ENCODE measurements at regions not wholly inside any gene's neighbourhood (a gene's known extent, or its start where the extent isn't known, plus 50 kb on each side); places are given as distances from the start of the nearest gene placed in this dataset.

DNA sequence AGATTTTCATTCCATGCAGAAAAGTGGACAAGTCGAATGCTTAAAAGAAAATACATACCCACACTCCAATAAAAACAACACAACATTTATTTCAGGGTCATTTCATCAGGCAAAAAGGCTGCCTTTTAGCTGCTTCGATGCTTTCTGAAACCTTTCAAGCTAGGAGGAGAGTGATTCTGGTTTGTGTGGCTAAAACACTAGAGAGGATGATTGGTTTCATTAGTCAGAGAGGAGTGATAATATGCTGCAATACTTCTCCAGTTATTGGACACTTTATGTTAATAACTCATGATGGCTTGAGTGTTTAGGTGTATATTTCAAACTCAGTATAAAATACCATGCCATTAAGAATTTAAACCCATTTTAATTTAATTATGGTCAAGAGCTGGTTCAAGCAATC, 614.0 kb downstream of the SLC4A3 start:
- no peak for DNase-seq

DNA sequence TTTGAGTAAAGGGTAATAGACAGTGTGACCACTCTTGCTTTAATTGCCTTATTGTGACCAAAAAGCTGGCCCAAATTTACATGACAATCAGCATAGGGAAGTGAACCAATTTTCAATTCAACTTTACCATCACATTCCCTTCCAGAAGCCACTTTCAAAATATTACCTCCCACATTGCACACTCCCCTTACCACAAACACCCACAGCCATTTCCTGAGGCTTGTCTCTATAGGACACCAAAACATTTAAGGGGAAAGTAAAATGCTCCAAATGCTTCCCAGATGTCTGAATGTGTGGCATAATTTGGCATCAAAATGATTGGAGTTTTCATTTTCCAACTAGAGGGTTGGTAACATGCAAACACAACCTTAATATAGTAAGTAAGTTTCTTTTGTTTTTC, 616.1 kb downstream of the SLC4A3 start:
- DNase-seq = no peak

DNA sequence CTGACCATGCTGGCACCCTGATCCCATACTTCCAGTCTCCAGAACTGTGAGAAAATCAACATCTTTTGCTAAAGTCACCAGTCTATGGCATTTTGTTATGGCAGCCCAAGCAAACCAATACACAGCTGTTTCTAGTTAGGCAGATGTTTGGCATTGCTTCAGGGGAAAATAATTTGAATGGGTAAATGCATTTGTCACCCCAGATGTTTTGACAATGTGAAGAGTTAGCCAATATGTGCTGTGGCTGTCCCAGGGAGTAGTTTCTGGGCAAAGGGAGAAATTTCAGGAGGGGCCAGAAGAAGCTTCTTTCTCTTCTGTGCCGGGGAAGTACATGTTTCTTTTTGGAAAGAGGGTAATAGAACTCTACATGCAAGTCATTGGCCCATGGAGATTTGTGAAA, 619.0 kb downstream of the SLC4A3 start:
- DNase-seq = no peak

DNA sequence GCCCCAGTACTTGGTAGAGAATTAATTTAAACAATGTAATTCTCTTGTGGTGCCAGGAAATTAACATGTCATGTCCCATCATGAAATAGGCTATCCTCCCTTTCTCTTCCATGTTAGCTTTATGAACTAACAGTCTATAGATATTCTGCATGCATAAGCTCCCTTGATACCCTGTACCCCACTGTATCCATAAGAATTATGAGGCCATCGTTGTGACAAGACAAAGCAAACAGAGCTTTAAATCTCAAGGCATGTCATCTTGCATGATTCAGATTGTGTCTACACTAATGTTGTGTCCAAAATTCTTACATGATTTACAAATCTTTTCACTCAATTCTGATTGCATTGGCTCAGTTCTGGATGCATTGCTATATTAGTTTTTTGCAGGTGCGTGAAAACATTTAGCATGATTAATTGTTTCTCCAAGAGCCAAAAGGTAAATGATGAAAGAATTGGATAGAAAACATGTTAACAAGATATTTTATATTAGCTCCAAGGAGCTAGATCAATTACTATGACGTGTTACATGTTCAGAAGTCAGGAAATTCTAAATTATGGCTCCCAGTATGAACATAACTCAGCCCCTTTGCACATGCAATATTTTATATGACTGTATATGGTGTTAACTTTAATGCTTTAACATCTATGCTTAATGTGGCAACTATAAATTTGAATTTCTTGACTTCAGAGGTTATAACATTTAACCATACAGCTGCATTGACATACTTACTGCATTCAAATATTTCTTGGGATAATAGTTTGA, 620.3 kb downstream of the SLC4A3 start:
- DNase-seq = no peak

DNA sequence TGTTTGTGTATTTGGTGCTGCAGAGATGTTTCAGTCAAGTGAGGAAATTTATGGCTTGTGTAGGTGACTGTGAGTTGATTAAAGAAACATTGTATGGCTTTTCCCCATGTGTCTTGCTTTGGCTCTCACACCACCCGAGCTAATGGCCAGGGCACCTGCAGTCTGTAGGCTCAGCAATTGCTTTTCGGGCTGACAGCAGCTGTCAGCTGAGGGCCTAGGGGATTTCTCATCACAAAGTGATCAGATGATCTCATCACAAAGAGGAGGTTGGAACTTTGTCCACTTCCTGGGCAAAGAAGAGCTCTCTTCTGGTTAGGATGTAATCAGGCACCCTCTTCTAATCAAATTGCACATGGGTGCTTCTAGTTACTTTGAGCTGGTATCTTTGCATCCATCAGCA, 632.2 kb downstream of the SLC4A3 start:
- no peak for DNase-seq

DNA sequence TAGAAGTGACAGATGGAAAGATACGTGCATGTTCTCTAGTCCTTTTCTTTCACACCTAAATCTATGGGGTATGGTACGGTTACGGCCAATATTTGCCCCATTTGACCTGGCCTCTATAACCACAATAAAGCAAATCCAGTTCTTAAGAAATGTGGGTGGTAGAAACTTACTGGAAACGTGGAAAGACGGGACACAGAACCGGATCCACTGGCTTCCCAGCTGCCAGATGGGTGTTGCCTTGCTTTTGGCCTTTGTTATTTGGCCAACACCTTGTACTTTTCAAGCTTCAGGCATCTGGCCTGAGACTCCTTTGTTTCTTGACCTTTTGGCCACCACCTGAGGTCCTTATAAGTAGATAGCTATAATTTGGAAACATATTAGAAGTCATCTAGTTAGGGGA, 635.9 kb downstream of the SLC4A3 start:
- DNase-seq = no peak

DNA sequence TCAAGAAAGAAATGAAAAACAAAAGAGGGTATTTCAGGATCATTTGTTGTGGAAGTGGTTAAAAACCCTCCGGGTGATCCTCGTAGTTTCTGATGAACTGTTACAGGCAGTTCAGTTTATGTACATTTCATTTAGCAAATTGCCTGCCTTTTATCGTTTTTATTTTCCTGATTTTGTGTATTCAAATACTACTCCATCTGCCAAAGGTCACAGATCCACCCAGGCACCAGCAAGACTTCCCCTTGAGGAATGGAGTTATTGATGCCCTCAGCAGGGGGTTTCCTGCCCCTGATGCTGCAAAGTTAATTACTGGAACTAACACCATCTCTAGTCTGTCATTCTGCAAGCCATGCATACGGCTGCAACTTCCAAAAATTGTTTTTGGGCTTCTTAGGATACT, 641.9 kb downstream of the SLC4A3 start:
- DNase-seq = no peak

DNA sequence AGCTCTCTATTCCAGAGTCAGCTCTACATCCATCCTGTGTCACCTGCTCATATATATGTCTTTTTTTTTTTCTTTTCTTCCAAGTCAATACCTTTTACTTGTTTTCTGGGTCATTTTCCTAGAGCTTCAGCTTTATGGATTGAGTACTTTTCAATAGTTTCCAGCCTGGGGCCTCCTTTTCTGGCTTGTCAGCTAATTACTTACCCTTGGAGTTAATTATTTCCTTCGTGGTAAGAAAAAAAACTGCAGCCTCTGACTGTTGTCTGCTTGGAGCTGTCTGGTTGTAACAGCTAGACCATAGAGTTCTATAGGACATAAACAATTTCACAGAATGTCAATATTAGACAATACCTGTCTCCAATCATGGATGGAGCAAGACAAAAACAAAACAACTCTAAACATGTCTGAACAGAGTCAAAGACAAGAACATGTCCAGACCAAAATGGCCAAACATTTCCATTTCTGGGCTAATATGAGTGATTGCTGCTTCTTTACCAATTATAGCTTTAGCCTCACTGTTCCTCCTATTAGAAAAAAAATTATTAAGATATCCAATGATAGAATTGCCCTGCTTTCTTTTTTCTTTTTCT, 643.1 kb downstream of the SLC4A3 start:
- DNase-seq = no peak

DNA sequence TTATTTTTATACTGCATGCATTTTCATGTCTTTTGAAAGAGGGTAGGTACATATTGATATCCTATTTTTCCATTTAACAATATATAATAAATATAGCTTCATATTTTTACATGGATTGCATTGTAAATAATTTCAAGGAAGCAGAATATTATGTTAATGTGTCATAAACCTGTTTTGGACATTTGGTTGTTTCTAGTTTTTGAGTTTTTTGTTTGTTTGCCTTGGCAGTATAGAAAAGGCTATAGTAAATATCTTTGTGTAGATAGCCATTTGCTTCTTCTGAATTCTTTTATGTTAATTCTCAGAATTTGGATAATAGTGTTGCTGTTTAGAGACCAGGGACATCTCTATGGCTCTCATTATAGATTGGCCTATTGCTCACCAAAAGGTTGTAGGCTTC, 645.2 kb downstream of the SLC4A3 start:
- DNase-seq = no peak

DNA sequence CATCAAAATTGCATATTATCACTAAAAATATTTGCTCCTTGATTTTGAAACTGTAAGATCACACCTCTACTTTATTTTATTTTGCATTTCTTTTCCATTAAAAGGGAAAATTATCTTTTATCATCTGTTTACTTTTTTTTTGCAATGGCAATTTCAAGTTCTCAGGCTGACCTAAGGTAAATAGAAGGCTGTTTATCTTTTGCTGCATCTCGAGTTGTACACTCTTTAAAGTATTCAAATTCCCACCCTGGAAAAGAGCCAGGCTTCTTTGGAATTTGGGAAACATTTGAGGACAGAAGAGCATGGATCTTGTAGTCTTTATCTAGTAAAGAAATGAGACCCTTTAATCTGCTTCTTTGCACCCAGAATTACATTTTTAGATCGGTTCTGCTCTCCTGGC, 645.7 kb downstream of the SLC4A3 start:
- no peak for DNase-seq

DNA sequence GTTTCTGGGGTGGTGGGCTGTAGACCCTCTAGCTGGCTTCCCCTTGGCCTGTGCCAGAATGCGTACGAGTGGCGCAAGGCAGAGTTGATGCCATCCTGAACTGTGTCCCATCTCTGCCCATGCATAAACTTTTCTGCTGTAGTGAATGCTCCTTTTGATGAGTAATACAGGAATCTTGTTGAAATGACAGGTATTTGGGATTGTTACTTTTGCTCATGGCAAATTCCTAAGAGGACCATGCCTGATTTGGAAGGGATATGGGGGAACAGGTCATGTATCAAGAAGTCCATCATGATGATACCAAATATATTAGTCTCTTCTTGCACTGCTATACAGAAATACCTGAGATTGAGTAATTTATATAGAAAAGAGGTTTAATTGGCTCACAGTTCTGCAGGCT, 648.0 kb downstream of the SLC4A3 start:
- DNase-seq = no peak

DNA sequence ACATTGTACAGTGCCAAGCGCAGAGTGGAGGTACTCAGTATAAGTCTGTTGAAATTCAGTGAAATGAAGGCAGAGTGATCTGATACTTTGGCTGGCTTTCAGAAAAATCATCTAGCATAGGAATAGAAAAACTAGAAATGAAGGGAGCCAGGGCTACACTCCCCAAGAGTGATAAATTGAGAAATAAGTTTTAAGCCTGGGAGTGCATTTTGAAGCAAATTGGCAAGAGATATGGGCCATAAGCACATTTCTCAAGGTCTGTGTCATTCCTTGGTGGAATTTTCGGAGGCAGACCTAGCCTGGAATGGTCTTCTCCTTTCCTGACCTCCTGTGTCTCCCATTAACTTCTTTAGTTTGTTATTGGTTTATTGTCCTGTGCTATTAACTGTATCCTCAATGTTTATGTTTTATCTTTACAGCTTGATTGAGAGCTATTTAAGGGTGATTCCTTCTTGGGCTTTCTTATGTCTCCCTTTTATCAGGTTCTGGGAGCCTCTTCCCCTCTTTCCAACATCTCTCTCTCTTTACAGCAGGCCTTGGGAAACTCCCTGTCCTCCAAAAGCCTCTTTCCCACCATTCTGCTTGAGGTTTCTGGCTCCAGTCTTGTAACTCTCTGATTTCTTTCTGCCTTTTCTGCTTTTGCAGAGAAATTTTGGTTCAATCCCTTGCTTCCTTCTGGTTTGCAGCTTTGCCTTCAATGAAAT, 649.5 kb downstream of the SLC4A3 start:
- no peak for DNase-seq

DNA sequence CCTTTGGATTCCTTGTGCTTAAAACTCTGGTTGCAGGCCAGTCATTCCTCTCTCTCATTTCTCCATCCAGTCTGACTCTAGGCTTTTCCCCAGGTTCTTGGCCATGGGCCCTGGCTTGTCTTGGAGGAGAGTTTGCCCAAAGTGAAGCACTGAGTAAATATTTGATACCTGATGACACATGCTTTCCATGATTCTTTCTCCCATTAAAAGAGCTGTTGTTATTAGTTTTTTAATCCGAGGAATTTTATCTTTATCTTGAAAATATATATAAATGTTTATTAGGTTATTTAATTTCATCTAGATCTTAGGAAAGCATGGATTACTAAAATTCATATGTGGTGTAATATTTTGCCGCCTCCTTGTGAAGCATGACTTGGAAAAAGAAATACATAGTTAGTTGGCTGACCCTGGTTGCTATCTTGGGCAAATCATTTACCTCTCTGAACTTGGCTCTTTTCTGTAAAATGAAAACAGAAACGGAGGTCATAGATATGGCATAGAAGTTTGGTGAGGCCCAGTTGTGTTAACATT, 650.1 kb downstream of the SLC4A3 start:
- no peak for DNase-seq

DNA sequence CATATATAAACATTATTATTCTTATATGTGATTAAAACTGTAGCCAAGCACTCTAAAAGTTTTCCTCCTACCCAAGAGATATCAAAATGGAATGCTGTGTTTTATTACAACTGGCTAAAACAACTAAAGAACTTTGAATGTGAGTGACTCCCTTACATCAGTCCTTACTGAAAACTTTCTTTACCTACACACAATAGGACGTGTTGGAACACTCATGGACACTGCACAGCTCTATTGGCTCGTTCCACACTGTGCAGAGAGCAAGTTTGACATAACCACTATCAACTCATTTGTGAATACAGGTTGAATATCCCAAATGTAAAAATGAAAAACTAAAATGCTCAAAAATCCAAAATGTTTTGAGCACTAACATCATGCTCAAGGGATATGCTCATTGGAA, 650.6 kb downstream of the SLC4A3 start:
- DNase-seq = no peak

DNA sequence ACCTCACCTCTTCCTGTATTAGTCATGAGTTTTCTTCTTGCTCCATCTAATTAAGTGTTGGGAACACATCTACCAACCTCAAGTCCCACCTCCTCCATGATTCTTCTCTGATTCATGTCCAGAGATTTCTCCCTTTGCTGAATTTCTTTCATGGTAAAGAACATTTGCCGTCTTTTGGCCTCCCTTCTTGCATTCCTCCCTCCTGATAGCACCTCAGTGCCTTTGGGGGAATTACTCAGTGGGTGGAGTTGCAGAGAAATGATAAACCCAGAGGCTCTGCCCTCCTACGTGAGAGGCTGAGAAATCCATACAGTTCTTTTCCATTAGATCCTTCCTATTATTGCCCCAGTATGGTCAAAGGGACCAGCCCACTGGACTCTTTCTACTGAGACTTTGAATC, 651.9 kb downstream of the SLC4A3 start:
- DNase-seq = no peak

DNA sequence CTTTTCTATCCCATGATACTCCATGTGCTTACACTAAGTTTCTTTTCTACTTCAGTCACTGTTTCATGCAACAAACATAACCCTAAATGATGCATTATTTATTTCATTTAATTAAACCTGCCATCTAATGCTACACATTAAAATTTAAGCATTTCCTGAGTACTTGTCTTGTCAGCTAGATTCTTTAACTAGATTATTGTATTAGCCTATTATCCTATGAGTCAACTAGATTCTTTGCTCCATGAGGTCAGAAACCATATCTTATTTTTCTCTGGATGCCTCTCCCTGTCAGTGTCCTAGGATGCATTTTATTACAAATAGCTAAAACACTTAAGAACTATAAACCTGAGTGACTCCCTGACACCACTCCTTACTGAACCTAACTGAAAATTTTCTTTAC, 652.4 kb downstream of the SLC4A3 start:
- no peak for DNase-seq

DNA sequence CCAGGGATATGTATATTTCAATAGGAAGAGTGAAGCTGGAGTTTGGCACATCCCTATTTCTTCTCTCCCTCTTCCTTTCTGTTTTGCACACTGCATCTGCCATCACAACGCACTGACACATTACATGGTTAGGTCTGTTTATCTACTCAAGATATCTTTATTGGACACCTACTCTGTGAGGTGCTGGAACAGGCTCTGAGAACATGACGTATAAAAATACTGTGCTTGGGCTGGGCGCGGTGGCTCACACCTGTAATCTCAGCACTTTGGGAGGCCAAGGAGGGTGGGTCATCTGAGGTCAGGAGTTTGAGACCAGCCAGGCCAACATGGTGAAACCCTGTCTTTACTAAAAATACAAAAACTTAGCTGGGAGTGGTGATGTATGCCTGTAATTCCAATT, 653.3 kb downstream of the SLC4A3 start:
- DNase-seq = no peak

DNA sequence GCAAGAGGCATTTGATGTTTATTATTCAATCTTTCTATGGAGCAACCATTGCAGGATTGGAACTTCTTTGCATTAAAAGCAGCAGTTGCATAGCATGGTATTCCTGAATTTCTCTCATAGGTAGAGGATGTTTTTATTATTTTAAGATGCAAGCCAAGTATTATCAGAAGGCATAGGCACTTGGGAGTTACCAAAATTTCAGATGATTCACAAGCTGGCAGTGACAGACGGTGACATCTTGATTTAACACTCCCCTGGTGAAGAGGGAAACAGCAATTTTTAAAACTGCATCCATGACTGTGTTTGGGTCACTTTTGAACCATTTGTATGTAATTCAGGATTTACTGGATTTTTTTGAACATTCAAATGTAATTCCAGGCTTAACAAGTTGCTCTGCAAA, 654.3 kb downstream of the SLC4A3 start:
- no peak for DNase-seq

DNA sequence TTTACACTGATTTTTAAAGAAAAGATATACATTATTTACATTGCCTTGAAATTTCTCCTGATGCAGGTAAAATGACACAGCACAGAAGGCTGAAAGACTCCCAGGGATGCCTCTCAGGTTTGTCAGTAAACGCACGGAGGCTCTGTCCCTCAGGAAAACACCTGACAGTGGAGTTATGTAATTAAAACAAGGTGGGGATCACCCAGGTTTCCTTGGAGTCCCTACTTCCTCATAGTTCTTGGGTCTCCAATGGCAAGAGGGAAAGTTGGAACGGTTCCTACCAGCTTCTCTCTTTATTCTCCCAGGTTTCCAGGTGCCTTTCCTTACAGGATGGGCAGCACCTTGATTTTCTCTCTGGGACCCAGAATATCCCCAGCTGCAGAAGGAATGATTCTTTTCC, 654.8 kb downstream of the SLC4A3 start:
- DNase-seq = no peak

DNA sequence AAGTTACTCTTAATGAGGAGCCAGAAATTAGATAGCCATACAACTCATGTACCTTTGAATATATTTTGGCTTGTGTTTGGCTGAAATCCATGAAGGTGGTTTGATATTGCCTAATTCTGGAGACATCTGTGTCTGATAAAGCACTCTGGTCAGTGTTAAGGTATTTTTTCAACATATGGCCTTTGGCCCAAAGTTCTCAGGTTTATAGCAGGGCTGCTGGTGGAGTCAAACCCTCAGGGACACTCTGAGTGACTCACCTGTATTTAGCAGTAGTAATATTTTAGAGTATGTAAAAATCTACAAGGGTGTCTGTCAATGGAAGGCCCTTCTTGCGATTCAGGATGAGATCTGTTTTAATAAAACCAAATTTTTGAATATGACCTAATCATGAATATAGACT, 666.5 kb downstream of the SLC4A3 start:
- no peak for DNase-seq

DNA sequence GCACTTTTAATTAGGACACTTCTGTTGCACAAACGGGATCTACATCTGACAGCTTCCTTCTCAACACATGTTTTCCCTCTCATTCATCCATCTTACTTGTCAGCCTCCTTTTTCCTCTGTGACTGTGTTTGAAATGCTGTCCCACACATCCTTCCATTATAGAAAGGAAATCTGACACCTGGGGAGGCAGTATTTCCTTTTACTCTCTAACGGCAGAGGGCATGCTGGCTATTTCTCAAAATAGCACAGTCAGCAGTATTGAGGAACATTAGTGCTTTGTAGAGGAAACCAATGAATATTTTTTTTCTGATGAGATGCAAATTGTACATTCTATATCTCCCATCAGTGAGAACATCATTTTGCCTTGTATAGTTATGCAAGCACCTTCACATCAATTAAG, 668.7 kb downstream of the SLC4A3 start:
- DNase-seq = no peak

DNA sequence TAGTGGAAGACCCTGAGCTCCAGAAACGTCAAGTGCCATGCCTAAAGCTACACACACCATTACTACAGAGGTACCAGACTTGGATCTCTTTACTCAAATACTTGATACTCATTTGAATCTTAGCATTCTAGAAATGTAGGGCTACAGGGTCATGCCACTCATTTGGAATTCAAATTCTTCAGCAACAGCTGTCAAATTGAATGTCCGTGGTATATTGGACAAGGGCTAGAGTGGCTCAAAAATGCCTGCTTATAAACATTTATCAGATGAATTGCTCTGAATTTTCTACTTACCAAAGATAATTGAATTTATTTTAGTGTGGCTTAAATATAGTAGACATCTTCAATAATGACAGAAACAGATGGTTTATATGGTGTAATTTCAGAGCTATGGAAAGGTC, 669.7 kb downstream of the SLC4A3 start:
- no peak for DNase-seq

DNA sequence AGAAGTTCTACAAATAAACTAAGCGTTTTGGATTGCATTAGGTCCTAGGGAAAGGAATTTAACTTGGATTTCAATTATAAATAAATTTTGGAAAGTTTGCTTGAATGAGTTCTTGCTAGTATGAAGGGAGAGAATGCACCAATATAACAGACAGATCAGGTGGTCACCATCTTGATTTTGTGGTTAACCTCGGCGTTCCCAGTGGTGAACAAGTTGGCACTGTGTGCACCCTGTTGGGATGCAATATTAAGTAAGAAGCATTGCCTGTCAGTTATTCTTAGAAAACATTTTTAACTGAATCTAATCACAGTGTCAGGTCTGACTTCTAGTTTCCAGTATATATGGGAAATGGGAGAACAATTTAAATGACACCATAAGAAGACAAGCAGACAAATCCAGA, 673.4 kb downstream of the SLC4A3 start:
- no peak for DNase-seq

DNA sequence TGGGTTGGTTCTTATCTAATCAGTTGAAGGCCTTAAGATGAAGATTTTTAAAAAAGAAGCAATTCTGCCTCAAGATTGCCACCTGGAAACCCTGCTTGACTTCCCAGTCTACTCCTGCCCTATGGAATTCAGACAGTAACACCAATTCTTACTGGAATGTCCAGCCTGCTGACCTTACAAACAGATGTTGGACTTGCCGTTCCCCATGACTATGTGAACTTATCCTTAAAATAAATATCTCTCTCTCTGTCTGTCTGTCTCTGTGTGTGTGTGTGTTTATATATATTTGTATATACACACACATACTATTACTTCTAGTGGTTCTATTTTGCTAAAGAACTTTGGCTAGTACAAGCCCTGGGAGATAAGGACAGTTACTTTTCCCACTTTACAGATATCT, 675.3 kb downstream of the SLC4A3 start:
- DNase-seq = no peak
